Daoy (cell line): ENCODE measurements at regions not wholly inside any gene's neighbourhood (a gene's known extent, or its start where the extent isn't known, plus 50 kb on each side); places are given as distances from the start of the nearest gene placed in this dataset.

Experiments used
- DNase-seq: peaks from one replicate; pipeline ENCODE4 v3.0.0-alpha.2; 2015; ENCODE audit warnings: low read depth

GRCh38 chr13:21817878-21818277 is 147.0 kb downstream of the FGF9 start:
- DNase-seq = no peak

GRCh38 chr13:21822029-21822428 is 151.2 kb downstream of the FGF9 start:
- DNase-seq = no peak

GRCh38 chr13:21823416-21823815 is 152.5 kb downstream of the FGF9 start:
- DNase-seq = no peak

- DNase-seq = no peak
Observed at GRCh38 chr13:21823949-21824348, 153.1 kb downstream of the FGF9 start.

GRCh38 chr13:21825186-21825585 is 154.3 kb downstream of the FGF9 start:
- DNase-seq = peak; percentile 45

GRCh38 chr13:21825801-21826200 is 154.9 kb downstream of the FGF9 start:
- DNase-seq = no peak

GRCh38 chr13:21826214-21827015 is 155.5 kb downstream of the FGF9 start:
- no peak for DNase-seq

GRCh38 chr13:21831654-21832324 is 160.9 kb downstream of the FGF9 start:
- no peak for DNase-seq

GRCh38 chr13:21833921-21834320 is 163.0 kb downstream of the FGF9 start:
- no peak for DNase-seq

GRCh38 chr13:21834521-21834920 is 163.6 kb downstream of the FGF9 start:
- DNase-seq = no peak

- no peak for DNase-seq
Observed at GRCh38 chr13:21837288-21837687, 166.4 kb downstream of the FGF9 start.

GRCh38 chr13:21837841-21838551 is 167.1 kb downstream of the FGF9 start:
- DNase-seq = no peak

- DNase-seq = no peak
Observed at GRCh38 chr13:21846605-21847004, 175.7 kb downstream of the FGF9 start.

GRCh38 chr13:21849323-21849722 is 178.4 kb downstream of the FGF9 start:
- peak; percentile 45 for DNase-seq

- DNase-seq = no peak
Observed at GRCh38 chr13:21850013-21851006, 179.4 kb downstream of the FGF9 start.

- no peak for DNase-seq
Observed at GRCh38 chr13:21852043-21852442, 181.2 kb downstream of the FGF9 start.

- no peak for DNase-seq
Observed at GRCh38 chr13:21853779-21854178, 182.9 kb downstream of the FGF9 start.

GRCh38 chr13:21868823-21869222 is 197.9 kb downstream of the FGF9 start:
- no peak for DNase-seq

GRCh38 chr13:21871382-21871781 is 200.5 kb downstream of the FGF9 start:
- no peak for DNase-seq

GRCh38 chr13:21871919-21872318 is 201.0 kb downstream of the FGF9 start:
- no peak for DNase-seq

- DNase-seq = peak; percentile 38
Observed at GRCh38 chr13:21872795-21873194, 201.9 kb downstream of the FGF9 start.
